G401.6 (cell line): ENCODE measurements at regions not wholly inside any gene's neighbourhood (a gene's known extent, or its start where the extent isn't known, plus 50 kb on each side); places are given as distances from the start of the nearest gene placed in this dataset.
"Not testable (repeated sequence)": the region's sequence is repeated elsewhere in the genome, so short reads cannot be mapped to it uniquely, and the experiment has no call there.

Experiments
- FAIRE-seq: peaks from 2 replicates; lab custom pipeline; 2012; peaks lifted over from hg19 to GRCh38; lab: Jason Lieb, UNC

- FAIRE-seq: peak; percentile 46
Observed at GRCh38 chr10:108655057-108655456, 1268.3 kb downstream of the XPNPEP1 start.

GRCh38 chr10:108653531-108653930 is 1269.8 kb downstream of the XPNPEP1 start:
- peak; percentile 79 for FAIRE-seq

GRCh38 chr10:108639010-108639409 is 1284.3 kb downstream of the XPNPEP1 start:
- no peak for FAIRE-seq

- FAIRE-seq: no peak
Observed at GRCh38 chr10:108638225-108638624, 1285.1 kb downstream of the XPNPEP1 start.

- FAIRE-seq: no peak
Observed at GRCh38 chr10:108633046-108633445, 1290.3 kb downstream of the XPNPEP1 start.

GRCh38 chr10:108632144-108632543 is 1291.2 kb downstream of the XPNPEP1 start:
- FAIRE-seq: no peak

- FAIRE-seq: no peak
Observed at GRCh38 chr10:108631332-108631731, 1292.0 kb downstream of the XPNPEP1 start.

- FAIRE-seq: peak; percentile 59
Observed at GRCh38 chr10:108629834-108630233, 1293.5 kb downstream of the XPNPEP1 start.

GRCh38 chr10:108624052-108624451 is 1299.3 kb downstream of the XPNPEP1 start:
- no peak for FAIRE-seq

- FAIRE-seq: no peak
Observed at GRCh38 chr10:108620821-108621534, 1302.3 kb downstream of the XPNPEP1 start.

GRCh38 chr10:108616559-108617285 is 1306.6 kb downstream of the XPNPEP1 start:
- FAIRE-seq: no peak

GRCh38 chr10:108615576-108616320 is 1307.6 kb downstream of the XPNPEP1 start:
- peak; percentile 98 for FAIRE-seq

- peak; percentile 3 for FAIRE-seq
Observed at GRCh38 chr10:108612485-108612884, 1310.8 kb downstream of the XPNPEP1 start.

GRCh38 chr10:108608860-108609259 is 1314.5 kb downstream of the XPNPEP1 start:
- no peak for FAIRE-seq

- peak; percentile 98 for FAIRE-seq
Observed at GRCh38 chr10:108601851-108602250, 1321.5 kb downstream of the XPNPEP1 start.

- peak; percentile 98 for FAIRE-seq
Observed at GRCh38 chr10:108600511-108600910, 1322.8 kb downstream of the XPNPEP1 start.

- FAIRE-seq: not testable (repeated sequence)
Observed at GRCh38 chr10:108599317-108599716, 1324.0 kb downstream of the XPNPEP1 start.

- no peak for FAIRE-seq
Observed at GRCh38 chr10:108598831-108599230, 1324.5 kb downstream of the XPNPEP1 start.

GRCh38 chr10:108598320-108598695 is 1325.0 kb downstream of the XPNPEP1 start:
- FAIRE-seq: no peak

- FAIRE-seq: peak; percentile 100
Observed at GRCh38 chr10:108597657-108598319, 1325.5 kb downstream of the XPNPEP1 start.

GRCh38 chr10:108597031-108597430 is 1326.3 kb downstream of the XPNPEP1 start:
- no peak for FAIRE-seq

GRCh38 chr10:108592956-108593355 is 1330.4 kb downstream of the XPNPEP1 start:
- peak; percentile 30 for FAIRE-seq
